ENCODE measurements at regions not wholly inside any gene's neighbourhood (a gene's known extent, or its start where the extent isn't known, plus 50 kb on each side); places are given as distances from the start of the nearest gene placed in this dataset.

DNA sequence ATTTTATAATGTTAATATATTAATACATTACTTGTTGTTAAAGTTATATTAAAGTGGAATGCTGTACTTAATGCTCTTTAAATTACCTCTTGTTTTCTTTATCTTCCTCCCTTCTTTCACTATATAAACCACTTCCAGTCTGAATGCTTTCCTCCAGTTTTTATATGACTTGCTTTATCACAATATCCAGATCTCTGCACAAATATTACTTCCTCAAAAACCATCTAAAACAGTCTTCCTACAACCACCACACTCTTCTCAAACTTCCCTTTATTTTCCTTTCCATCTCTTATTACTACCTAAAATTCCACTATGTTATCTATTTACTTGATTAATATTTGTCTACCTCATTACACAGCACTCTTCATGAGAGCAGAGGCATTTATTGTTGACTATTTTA, 956.6 kb downstream of the LRFN5 start:
- no TSS peak for BruUV-seq (replicated peaks)
- no peak overlapping the region for H4K91ac ChIP-seq (ENCODE audit: insufficient read depth, low read depth, low read length)
- H2BK15ac ChIP-seq (ENCODE audit: low read depth, low read length): no peak overlapping the region
- H3K18ac ChIP-seq (ENCODE audit: low read depth, low read length): no peak overlapping the region
- dilution Hi-C loops (cut with HindIII; ENCODE audit: low sequenced_read_pairs, unreplicated experiment) (no loop called here), in situ Hi-C loops (cut with MboI; ENCODE audit: low sequenced_read_pairs) (no loop called here), intact Hi-C loops (cut with micrococcal nuclease) (no loop called here)
- no peak overlapping the region for H2BK5ac ChIP-seq (ENCODE audit: low read depth, low read length, poor library complexity, severe bottlenecking)
- H2AFZ ChIP-seq (replicated peaks; ENCODE audit: low read length, poor library complexity): no peak overlapping the region
- H3K9me1 ChIP-seq (ENCODE audit: insufficient read depth, low read length): no peaks in the 10 kb centered on the region
- no peaks in the 10 kb centered on the region for H4K20me1 ChIP-seq (ENCODE audit: insufficient read depth, low read length)
- no peak overlapping the region for H3K4ac ChIP-seq (ENCODE audit: low read depth, low read length)
- H3K27me3 ChIP-seq (ENCODE audit: control insufficient read depth, insufficient read depth, low read length): no peaks in the 10 kb centered on the region
- H2BK20ac ChIP-seq (ENCODE audit: low read depth, low read length): no peak overlapping the region
- H2AK5ac ChIP-seq (ENCODE audit: low read depth, low read length): no peak overlapping the region
- no peak overlapping the region for H3K56ac ChIP-seq (ENCODE audit: extremely low read depth, insufficient read depth, low read length)
- H4K8ac ChIP-seq (ENCODE audit: low read depth in 2 of 2, low read length in 2 of 2): no peak overlapping the region
- H3K23ac ChIP-seq (ENCODE audit: low read depth, low read length): no peak overlapping the region
- ChIA-PET POLR2A (ENCODE audit: unreplicated experiment) (no interaction called here), CTCF (no interaction called here)
- H3K4me3 ChIP-seq (ENCODE audit: insufficient read depth, low read depth, low read length): no peak overlapping the region
- no peaks in the 10 kb centered on the region for H3K79me1 ChIP-seq (ENCODE audit: low read depth in 1 of 2, low read length in 2 of 2)
- H3K27ac ChIP-seq (ENCODE audit: insufficient read depth, low read length): no peak overlapping the region
- H2BK120ac ChIP-seq (ENCODE audit: low read depth, low read length): no peak overlapping the region
- no peaks in the 10 kb centered on the region for H3K36me3 ChIP-seq (ENCODE audit: control insufficient read depth, insufficient read depth, low read length)
- H3K9ac ChIP-seq (ENCODE audit: low read depth, low read length): no peak overlapping the region
- no peaks in the 10 kb centered on the region for H3K9me3 ChIP-seq (ENCODE audit: control insufficient read depth, insufficient read depth, low read length)
- no peak for DNase-seq
- no peaks in the 10 kb centered on the region for H3K4me1 ChIP-seq (ENCODE audit: control insufficient read depth, insufficient read depth, low read length)
- H3K4me2 ChIP-seq (ENCODE audit: low read depth, low read length): no peak overlapping the region
- H2AK9ac ChIP-seq (replicated peaks; ENCODE audit: low read depth, low read length, poor library complexity): no peak overlapping the region
- ATAC-seq (ENCODE audit: low read depth): no peak
- no peak overlapping the region for H4K5ac ChIP-seq (ENCODE audit: low read depth, low read length)
- TF ChIP-seq POLR2A (IDR thresholded peaks at IDR 0.05; ENCODE audit: low read depth, low read length): no peak
- no peak for TF ChIP-seq FOS (IDR thresholded peaks at IDR 0.05; ENCODE audit: low read depth, low read length)
- TF ChIP-seq CEBPB (IDR thresholded peaks at IDR 0.05; ENCODE audit: low read depth, low read length): no peak
- TF ChIP-seq MAFK (IDR thresholded peaks at IDR 0.05; ENCODE audit: low read depth, low read length): no peak
- no peak for TF ChIP-seq SMC3 (IDR thresholded peaks at IDR 0.05; ENCODE audit: low read depth, low read length)
- TF ChIP-seq, protein P1, sequence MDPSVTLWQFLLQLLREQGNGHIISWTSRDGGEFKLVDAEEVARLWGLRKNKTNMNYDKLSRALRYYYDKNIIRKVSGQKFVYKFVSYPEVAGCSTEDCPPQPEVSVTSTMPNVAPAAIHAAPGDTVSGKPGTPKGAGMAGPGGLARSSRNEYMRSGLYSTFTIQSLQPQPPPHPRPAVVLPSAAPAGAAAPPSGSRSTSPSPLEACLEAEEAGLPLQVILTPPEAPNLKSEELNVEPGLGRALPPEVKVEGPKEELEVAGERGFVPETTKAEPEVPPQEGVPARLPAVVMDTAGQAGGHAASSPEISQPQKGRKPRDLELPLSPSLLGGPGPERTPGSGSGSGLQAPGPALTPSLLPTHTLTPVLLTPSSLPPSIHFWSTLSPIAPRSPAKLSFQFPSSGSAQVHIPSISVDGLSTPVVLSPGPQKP (IDR thresholded peaks at IDR 0.05; ENCODE audit: borderline replicate concordance, low read depth, low read length): no peak
- no peak for TF ChIP-seq NFE2L2 (IDR thresholded peaks at IDR 0.05; ENCODE audit: low read depth, low read length)
- TF ChIP-seq MXI1 (IDR thresholded peaks at IDR 0.05; ENCODE audit: borderline replicate concordance, low read depth, low read length): no peak
- no peak for TF ChIP-seq BHLHE40 (IDR thresholded peaks at IDR 0.05; ENCODE audit: low read depth, low read length)
- TF ChIP-seq, protein P2, sequence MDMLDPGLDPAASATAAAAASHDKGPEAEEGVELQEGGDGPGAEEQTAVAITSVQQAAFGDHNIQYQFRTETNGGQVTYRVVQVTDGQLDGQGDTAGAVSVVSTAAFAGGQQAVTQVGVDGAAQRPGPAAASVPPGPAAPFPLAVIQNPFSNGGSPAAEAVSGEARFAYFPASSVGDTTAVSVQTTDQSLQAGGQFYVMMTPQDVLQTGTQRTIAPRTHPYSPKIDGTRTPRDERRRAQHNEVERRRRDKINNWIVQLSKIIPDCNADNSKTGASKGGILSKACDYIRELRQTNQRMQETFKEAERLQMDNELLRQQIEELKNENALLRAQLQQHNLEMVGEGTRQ (IDR thresholded peaks at IDR 0.05; ENCODE audit: low read depth, low read length): no peak
- TF ChIP-seq RCOR1 (IDR thresholded peaks at IDR 0.05; ENCODE audit: insufficient replicate concordance, low read length): no peak
- H3K14ac ChIP-seq (replicated peaks; ENCODE audit: low read depth, low read length): no peak overlapping the region
